Sciatic nerve (tissue), 2 donors: ENCODE measurements at regions not wholly inside any gene's neighbourhood (a gene's known extent, or its start where the extent isn't known, plus 50 kb on each side); places are given as distances from the start of the nearest gene placed in this dataset.
A peak's percentile ranks its signal among the peaks of the same experiment; 100 is the strongest.
"Not testable (repeated sequence)": the region's sequence is repeated elsewhere in the genome, so short reads cannot be mapped to it uniquely, and the experiment has no call there.

ENCODE experiments used
- ATAC-seq: fragments of 200-7000 bp; cut with Tn5 transposase; one replicate; pipeline ENCODE4 v1.9.1; 2020; ENCODE audit warnings: mild to moderate bottlenecking, moderate library complexity
- DNase-seq: peaks from one replicate; pipeline ENCODE4 v3.0.0-alpha.2; 2020; ENCODE audit warnings: low spot score
- intact Hi-C: fragments of 100-400 bp; cut with DNase I; formaldehyde crosslinking; loops from one replicate; pipeline ENCODE4 v1.14.2; 2022
- donor health status: DM: no; HTN: no; CAD: no.
- donor health status: DM: no; HTN: no; CAD: no.

- intact Hi-C loops, result no loop called here
- ATAC-seq, result no peak
- peak; percentile 19 for DNase-seq
Observed at GRCh38 chr3:13145826-13146642, 72.8 kb upstream of the IQSEC1 start.

DNA sequence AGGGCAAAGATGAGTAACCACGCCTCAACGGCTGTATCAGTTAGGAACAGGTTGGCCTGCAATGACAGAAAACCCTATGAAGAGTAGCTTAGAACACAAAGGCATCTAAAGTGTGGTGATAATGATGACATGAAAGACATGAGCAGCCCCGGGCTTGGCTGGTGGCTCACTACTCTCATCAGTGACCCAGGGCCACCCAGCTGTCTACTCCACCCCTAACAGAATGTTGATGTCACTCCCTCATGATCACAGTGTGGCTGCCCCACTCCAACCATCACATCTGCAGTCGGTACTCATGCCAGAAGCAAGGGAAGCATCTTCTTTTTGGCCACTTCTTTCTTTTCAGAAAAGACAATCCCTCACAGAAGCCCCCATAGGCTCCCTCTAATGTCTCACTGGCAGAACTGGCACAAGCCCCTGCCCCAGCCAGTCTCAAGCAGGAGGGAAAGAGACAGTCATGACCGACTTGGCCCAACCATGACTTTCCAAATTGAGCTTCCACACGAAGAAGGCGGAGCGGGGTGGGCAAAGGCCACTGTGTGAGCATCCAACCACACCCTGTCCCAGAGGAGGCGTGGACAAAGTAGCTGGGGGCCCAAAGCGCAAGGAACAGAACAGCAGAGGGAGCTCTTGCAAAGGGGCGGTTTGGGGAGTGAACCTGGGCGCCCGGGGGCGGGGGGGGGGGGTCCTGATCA lies 72.0 kb upstream of the IQSEC1 start:
- ATAC-seq (no peak), DNase-seq (peak; percentile 13)
- intact Hi-C loops, result no loop called here

- intact Hi-C loops, result no loop called here
- peak; percentile 42 for DNase-seq
- no peak for ATAC-seq
Observed at GRCh38 chr3:13144163-13145023, 71.2 kb upstream of the IQSEC1 start.

DNA sequence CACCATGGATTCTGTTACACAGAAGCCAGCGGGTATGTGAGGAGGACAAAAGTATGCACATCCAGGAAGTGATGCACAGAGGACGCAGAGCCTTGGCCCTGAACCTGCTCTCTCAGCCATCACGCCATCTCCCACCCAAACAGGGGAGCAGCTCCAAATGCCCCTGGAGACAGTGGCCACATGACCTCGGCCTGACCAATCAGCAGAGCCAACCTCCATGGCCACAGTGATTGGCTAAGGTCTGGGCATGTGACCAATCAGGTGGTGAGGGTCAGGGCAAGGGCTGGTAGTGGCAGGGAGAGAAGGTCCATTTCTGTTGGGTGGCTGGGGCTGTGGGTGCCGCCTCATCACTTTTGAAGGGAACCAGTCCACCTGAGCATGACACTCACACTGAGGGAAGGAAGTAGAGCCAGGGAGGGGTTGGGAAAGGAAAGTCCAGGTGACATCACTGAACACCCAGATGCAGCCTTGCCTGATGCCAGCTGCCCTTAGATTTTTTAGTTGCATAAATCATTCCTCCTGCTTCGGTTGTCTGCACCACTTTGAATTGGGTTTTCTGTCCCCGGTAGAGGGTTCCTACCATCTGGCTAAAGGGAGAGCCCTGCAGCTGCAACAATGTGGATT lies 70.3 kb upstream of the IQSEC1 start:
- ATAC-seq, result no peak
- peak; percentile 9 for DNase-seq
- intact Hi-C loops, result no loop called here

GRCh38 chr3:13142552-13143380 lies 69.5 kb upstream of the IQSEC1 start:
- ATAC-seq, result no peak
- DNase-seq, result no peak
- intact Hi-C loops, result no loop called here

GRCh38 chr3:13141991-13142412 lies 68.8 kb upstream of the IQSEC1 start:
- no peak for ATAC-seq
- DNase-seq, result peak; percentile 54
- intact Hi-C loops, result no loop called here

- DNase-seq, result peak; percentile 28
- no peak for ATAC-seq
- intact Hi-C loops, result no loop called here
Observed at GRCh38 chr3:13141183-13141582, 68.0 kb upstream of the IQSEC1 start.

DNA sequence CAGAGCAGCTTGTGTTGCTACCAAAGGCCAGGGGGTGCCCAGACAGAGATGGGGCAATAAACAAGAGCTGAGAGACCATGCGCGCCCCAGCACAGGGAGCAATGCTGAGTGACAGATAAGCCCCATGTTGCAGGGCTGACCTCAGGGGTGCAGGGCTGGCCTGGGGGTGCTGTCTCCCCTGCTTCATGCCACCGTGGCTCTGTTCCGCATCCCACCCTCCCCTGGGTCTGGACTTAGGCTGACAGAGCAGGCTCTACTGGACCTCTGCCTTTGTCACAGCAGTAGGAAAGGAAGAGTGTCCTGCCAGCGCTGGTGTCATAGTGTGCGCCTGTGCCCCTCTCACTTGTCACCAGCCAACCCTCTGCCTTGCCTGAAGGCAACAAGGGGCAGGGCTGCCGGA lies 67.4 kb upstream of the IQSEC1 start:
- DNase-seq, result peak; percentile 33
- intact Hi-C loops, result no loop called here
- ATAC-seq, result no peak

DNA sequence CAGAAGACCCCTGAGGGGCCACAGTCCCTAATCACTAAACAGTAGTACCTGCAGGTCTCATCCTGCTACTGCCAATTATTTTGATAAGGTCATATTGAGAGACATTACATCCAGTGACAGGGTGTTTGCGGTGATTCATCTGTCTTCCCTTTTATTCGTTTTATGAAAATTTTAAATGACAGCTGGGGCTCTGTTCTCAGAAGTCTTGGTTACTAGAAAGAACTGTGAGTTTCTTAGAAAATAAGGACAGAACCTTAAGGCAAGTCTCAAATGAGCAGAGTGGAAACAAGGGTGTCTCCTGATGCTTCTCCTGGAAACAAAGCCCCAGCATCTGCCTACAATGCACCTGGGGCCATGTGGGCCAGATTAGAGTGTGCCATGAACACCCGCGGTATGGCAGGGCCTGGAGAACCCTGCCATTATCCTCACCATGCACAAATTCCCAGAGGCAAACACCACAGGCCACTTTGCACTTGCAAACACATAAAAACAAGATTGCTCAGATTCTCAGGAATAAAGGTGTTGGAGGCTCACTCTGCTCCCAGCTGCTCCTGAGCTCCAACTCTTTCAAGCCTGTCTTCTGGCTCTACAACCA lies 66.3 kb upstream of the IQSEC1 start:
- DNase-seq (no peak), ATAC-seq (no peak)
- intact Hi-C loops, result no loop called here

- ATAC-seq, result no peak
- intact Hi-C loops, result no loop called here
- DNase-seq, result no peak
Observed at GRCh38 chr3:13138833-13139145, 65.6 kb upstream of the IQSEC1 start.

- DNase-seq, result peak; percentile 53
- ATAC-seq, result no peak
- intact Hi-C loops, result no loop called here
Observed at GRCh38 chr3:13137941-13138832, 65.0 kb upstream of the IQSEC1 start.

DNA sequence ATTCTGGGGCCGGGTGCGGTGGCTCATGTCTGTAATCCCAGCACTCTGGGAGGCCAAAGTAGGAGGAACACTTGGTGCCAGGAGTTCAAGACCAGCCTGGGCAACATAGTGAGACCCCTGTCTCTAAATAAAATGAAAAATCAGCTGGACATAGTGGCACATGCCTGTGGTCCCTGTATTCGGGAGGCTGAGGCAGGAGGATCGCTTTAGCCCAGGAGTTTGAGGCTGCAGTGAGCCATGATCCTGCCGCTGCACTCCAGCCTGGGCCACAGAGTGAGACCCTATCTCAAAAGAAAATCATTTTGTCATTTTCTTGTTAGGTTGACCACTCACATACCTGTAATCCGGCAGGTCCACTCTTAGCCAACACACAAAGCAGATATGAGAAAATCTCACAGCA lies 63.6 kb upstream of the IQSEC1 start:
- intact Hi-C loops, DNase-seq, ATAC-seq: not testable (repeated sequence)

GRCh38 chr3:13136426-13136825 lies 63.2 kb upstream of the IQSEC1 start:
- no peak for DNase-seq
- intact Hi-C loops, result no loop called here
- no peak for ATAC-seq

DNA sequence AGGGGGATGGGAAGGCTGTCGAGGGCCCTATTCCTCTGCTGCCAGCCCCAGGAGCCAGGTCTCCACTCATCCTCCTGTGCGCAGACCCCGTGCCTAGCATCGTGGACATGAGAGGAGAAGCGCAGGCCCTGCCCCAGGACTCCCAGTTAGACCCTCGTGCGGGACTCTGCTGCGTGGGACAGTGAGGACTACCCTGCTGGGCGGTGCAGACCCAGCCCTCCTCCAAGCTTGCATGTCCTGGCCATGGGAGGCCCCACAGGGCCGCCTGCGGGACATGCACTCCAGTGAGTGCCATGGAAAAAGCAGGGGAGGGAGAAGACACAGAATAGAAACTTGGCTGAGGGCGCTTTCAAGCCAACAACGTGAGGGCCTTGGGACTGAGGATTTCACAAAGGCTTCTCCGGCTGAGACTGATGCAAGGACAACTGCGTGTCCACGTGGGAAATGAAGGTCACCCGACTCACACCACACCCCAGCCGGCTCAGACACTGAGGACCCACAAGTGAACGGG lies 62.6 kb upstream of the IQSEC1 start:
- ATAC-seq (peak; percentile 45), DNase-seq (peak; percentile 31)
- intact Hi-C loops, result no loop called here

GRCh38 chr3:13135251-13135810 lies 62.1 kb upstream of the IQSEC1 start:
- DNase-seq, result peak; percentile 42
- peak; percentile 32 for ATAC-seq
- intact Hi-C loops, result no loop called here

GRCh38 chr3:13134879-13135206 lies 61.6 kb upstream of the IQSEC1 start:
- DNase-seq, result peak; percentile 25
- intact Hi-C loops, result no loop called here
- ATAC-seq, result no peak
